Caki2 (cell line): ENCODE measurements at regions not wholly inside any gene's neighbourhood (a gene's known extent, or its start where the extent isn't known, plus 50 kb on each side); places are given as distances from the start of the nearest gene placed in this dataset.
"Not testable (repeated sequence)": the region's sequence is repeated elsewhere in the genome, so short reads cannot be mapped to it uniquely, and the experiment has no call there.

Source experiments
- DNase-seq: peaks from one replicate; pipeline ENCODE4 v3.0.0-alpha.2; 2015; ENCODE audit warnings: low read depth
- in situ Hi-C: cut with HindIII; loops from 2 replicates; pipeline ENCODE4 v1.10.0; 2016; ENCODE audit warnings: low sequenced_read_pairs, low pct_unique_long_range_greater_than_20kb, mixed read lengths

- in situ Hi-C loops: no loop called here
- no peak for DNase-seq
These were observed 259.0 kb upstream of the ALG10 start for GRCh38 chr12:33763331-33763730.

- no peak for DNase-seq
- in situ Hi-C loops: no loop called here
These were observed 251.6 kb upstream of the ALG10 start for GRCh38 chr12:33770652-33771051.

GRCh38 chr12:33771889-33772288 is 250.4 kb upstream of the ALG10 start:
- no peak for DNase-seq
- in situ Hi-C loops: no loop called here

- DNase-seq, in situ Hi-C loops: not testable (repeated sequence)
These were observed 249.2 kb upstream of the ALG10 start for GRCh38 chr12:33773091-33773490.

GRCh38 chr12:33786532-33786931 is 235.8 kb upstream of the ALG10 start:
- in situ Hi-C loops: no loop called here

GRCh38 chr12:33794954-33795353 is 227.3 kb upstream of the ALG10 start:
- in situ Hi-C loops: no loop called here
- DNase-seq: no peak

More at GRCh38 chr12:33786532-33786931, 235.8 kb upstream of the ALG10 start:
- DNase-seq: no peak

GRCh38 chr12:33795536-33795935 is 226.8 kb upstream of the ALG10 start:
- in situ Hi-C loops: no loop called here
- DNase-seq: no peak

GRCh38 chr12:33813536-33813935 is 208.8 kb upstream of the ALG10 start:
- in situ Hi-C loops: no loop called here
- DNase-seq: no peak

GRCh38 chr12:33817713-33818112 is 204.6 kb upstream of the ALG10 start:
- in situ Hi-C loops: no loop called here
- DNase-seq: no peak

- no peak for DNase-seq
- in situ Hi-C loops: no loop called here
These were observed 204.0 kb upstream of the ALG10 start for GRCh38 chr12:33818313-33818712.

GRCh38 chr12:33825442-33825841 is 196.9 kb upstream of the ALG10 start:
- DNase-seq: no peak
- in situ Hi-C loops: no loop called here

GRCh38 chr12:33825986-33826602 is 196.2 kb upstream of the ALG10 start:
- no peak for DNase-seq
- in situ Hi-C loops: no loop called here

- DNase-seq: no peak
These were observed 194.0 kb upstream of the ALG10 start for GRCh38 chr12:33828326-33828725.

GRCh38 chr12:33830070-33830469 is 192.2 kb upstream of the ALG10 start:
- DNase-seq: no peak
- in situ Hi-C loops: no loop called here

More at GRCh38 chr12:33828326-33828725, 194.0 kb upstream of the ALG10 start:
- in situ Hi-C loops: no loop called here

- in situ Hi-C loops: no loop called here
- no peak for DNase-seq
These were observed 189.4 kb upstream of the ALG10 start for GRCh38 chr12:33832900-33833299.

- no peak for DNase-seq
- in situ Hi-C loops: no loop called here
These were observed 187.6 kb upstream of the ALG10 start for GRCh38 chr12:33834672-33835071.

GRCh38 chr12:33876618-33877017 is 145.7 kb upstream of the ALG10 start:
- in situ Hi-C loops: no loop called here
- DNase-seq: no peak

- no peak for DNase-seq
- in situ Hi-C loops: no loop called here
These were observed 129.9 kb upstream of the ALG10 start for GRCh38 chr12:33892425-33892824.

- DNase-seq, in situ Hi-C loops: not testable (repeated sequence)
These were observed 101.8 kb upstream of the ALG10 start for GRCh38 chr12:33920460-33920859.

GRCh38 chr12:33926095-33926494 is 96.2 kb upstream of the ALG10 start:
- no peak for DNase-seq
- in situ Hi-C loops: no loop called here
